ENCODE measurements at regions not wholly inside any gene's neighbourhood (a gene's known extent, or its start where the extent isn't known, plus 50 kb on each side); places are given as distances from the start of the nearest gene placed in this dataset.

DNA sequence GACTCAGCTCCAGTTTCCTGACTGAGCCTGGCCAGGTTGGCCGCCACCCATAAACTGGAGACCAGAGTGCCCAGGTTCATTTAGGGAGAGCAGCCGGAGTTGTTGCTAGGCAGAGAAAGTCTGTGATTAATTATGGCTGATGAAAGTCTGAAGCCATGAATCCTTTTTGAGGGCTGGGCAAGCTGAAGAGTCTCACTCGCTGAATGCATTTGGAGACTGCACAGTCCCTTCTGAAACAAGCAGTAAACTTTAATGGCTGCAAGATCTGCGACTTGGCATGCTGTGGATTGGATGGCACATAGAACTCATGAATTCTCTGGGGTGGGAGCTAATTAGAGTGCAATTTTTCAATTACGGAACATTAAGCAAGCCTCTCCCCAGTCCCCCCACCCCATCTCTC, 282.1 kb downstream of the RPLP1 start:
- WGBS, 2 donors: 87 to 93% methylated on average over 5 of the region's 5 CpGs
- H3K9me3 ChIP-seq: no peaks in the 10 kb centered on the region
- peaks cover 0 to 17% (median 15%) of the 10 kb centered on the region in 4 donors for H3K4me1 ChIP-seq
- H3K4me3 ChIP-seq: no peak overlapping the region
- no peak for DNase-seq
- intact Hi-C loops (cut with DNase I): loop anchor here (5.0 kb wide), 1 partner anchor 728 kb away; no protein-coding TSS in a partner anchor
- TF ChIP-seq POLR2AphosphoS5 (IDR thresholded peaks at IDR 0.05): peak; percentile 30 to 69 (median 51)
- no peak for TF ChIP-seq CTCF (IDR thresholded peaks at IDR 0.05)
- peak in 1 of 4 donors; percentile 51 for TF ChIP-seq EP300 (IDR thresholded peaks at IDR 0.05)
- peak overlapping the region in 2 of 4 donors; percentile 26 to 55 for H3K27ac ChIP-seq
- no peaks in the 10 kb centered on the region for H3K27me3 ChIP-seq
- H3K36me3 ChIP-seq: no peaks in the 10 kb centered on the region

GRCh38 chr15:69735121-69735520, 282.5 kb downstream of the RPLP1 start:
- no peaks in the 10 kb centered on the region for H3K36me3 ChIP-seq
- intact Hi-C loops (cut with DNase I): no loop called here
- no peak for DNase-seq
- peaks cover 0 to 17% (median 15%) of the 10 kb centered on the region in 4 donors for H3K4me1 ChIP-seq
- H3K4me3 ChIP-seq: no peak overlapping the region
- H3K9me3 ChIP-seq: no peaks in the 10 kb centered on the region
- peak overlapping the region in 2 of 4 donors; percentile 26 to 55 for H3K27ac ChIP-seq
- H3K27me3 ChIP-seq: no peaks in the 10 kb centered on the region
- 74 to 87% methylated on average over 4 of the region's 4 CpGs for WGBS, 2 donors
- TF ChIP-seq POLR2A (IDR thresholded peaks at IDR 0.05) (no peak), POLR2AphosphoS5 (IDR thresholded peaks at IDR 0.05) (peak in 1 of 4 donors; percentile 12)

- Histone ChIP-seq H3K27me3 (no peaks in the 10 kb centered on the region), H3K36me3 (no peaks in the 10 kb centered on the region), H3K4me1 (peaks cover 0 to 17% (median 15%) of the 10 kb centered on the region in 4 donors), H3K9me3 (no peaks in the 10 kb centered on the region), H3K27ac (no peak overlapping the region), H3K4me3 (no peak overlapping the region)
- intact Hi-C loops (cut with DNase I): no loop called here
- DNase-seq: no peak
- no peak for TF ChIP-seq POLR2A (IDR thresholded peaks at IDR 0.05)
- no peak for TF ChIP-seq CTCF (IDR thresholded peaks at IDR 0.05)
- no peak for TF ChIP-seq POLR2AphosphoS5 (IDR thresholded peaks at IDR 0.05)
- TF ChIP-seq EP300 (IDR thresholded peaks at IDR 0.05): no peak
- 77 to 94% methylated on average over 3 of the region's 3 CpGs for WGBS, 2 donors
Measured at GRCh38 chr15:69736161-69736560, 283.5 kb downstream of the RPLP1 start.

DNA sequence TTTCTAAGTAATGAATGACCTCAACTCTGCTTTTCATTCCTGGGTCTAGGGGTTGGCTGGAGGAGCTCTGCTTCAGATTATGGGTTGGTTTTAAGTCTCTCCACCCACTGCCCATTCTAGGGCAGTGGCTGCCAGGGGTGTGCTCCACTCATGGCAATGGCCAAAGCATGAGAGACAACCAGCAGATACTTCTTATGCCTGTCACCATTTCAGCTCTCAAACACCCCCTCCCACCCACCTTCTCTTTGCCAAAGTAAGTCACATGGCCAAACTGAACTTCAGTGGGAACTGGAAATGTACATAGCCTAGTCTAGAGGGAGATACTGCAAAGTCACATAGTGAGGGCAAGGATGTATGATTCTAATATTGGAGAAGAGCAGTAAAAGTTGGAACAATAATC, 285.3 kb downstream of the RPLP1 start:
- TF ChIP-seq EP300 (IDR thresholded peaks at IDR 0.05) (no peak), POLR2AphosphoS5 (IDR thresholded peaks at IDR 0.05) (no peak), CTCF (IDR thresholded peaks at IDR 0.05) (no peak), POLR2A (IDR thresholded peaks at IDR 0.05) (no peak)
- peaks cover 0 to 31% (median 26%) of the 10 kb centered on the region in 4 donors for H3K4me1 ChIP-seq
- no peaks in the 10 kb centered on the region for H3K36me3 ChIP-seq
- no peak overlapping the region for H3K4me3 ChIP-seq
- H3K27me3 ChIP-seq: no peaks in the 10 kb centered on the region
- H3K27ac ChIP-seq: no peak overlapping the region
- no peaks in the 10 kb centered on the region for H3K9me3 ChIP-seq
- intact Hi-C loops (cut with DNase I): no loop called here
- no peak for DNase-seq

GRCh38 chr15:69740684-69741083, 288.1 kb downstream of the RPLP1 start:
- H3K9me3 ChIP-seq: no peaks in the 10 kb centered on the region
- intact Hi-C loops (cut with DNase I): loop anchor here (5.0 kb wide), 1 partner anchor 357 kb away; the partner anchor contains the start of gene TLE3
- no peaks in the 10 kb centered on the region for H3K27me3 ChIP-seq
- DNase-seq: no peak
- no peak overlapping the region for H3K4me3 ChIP-seq
- no peaks in the 10 kb centered on the region for H3K36me3 ChIP-seq
- H3K27ac ChIP-seq: no peak overlapping the region
- TF ChIP-seq POLR2AphosphoS5 (IDR thresholded peaks at IDR 0.05) (no peak), CTCF (IDR thresholded peaks at IDR 0.05) (no peak), POLR2A (IDR thresholded peaks at IDR 0.05) (no peak), EP300 (IDR thresholded peaks at IDR 0.05) (no peak)
- 86 to 94% methylated on average over 1 of the region's 1 CpG for WGBS, 2 donors
- H3K4me1 ChIP-seq: peaks cover 0 to 18% (median 12%) of the 10 kb centered on the region in 4 donors

All from sigmoid colon (tissue), 6 donors.